ENCODE measurements at regions not wholly inside any gene's neighbourhood (a gene's known extent, or its start where the extent isn't known, plus 50 kb on each side); places are given as distances from the start of the nearest gene placed in this dataset.

GRCh38 chr12:126506426-126507182 is 1441.4 kb downstream of the AACS start:
- DNase-seq (ENCODE audit: low read depth, low spot score) = no peak

DNA sequence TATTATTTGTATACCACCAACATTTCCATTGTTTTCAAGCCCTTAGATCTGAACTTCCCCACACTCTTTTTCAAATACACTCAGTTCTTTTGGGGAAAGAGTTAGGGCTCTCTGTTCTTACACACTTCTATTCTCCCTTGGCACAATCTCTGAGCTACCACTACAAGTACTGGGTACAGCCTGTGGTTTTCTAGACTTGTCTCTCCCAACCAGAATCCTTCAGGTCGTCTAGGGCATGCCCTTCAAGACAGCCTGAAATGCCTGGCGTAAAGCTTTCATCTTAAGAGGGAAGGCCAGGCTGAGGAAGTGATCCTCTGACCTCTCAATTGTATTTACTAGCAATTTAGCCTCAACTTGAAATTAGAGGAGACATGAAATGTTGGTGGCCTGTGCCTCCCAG is 1442.0 kb downstream of the AACS start:
- no peak for DNase-seq (ENCODE audit: low read depth, low spot score)

DNA sequence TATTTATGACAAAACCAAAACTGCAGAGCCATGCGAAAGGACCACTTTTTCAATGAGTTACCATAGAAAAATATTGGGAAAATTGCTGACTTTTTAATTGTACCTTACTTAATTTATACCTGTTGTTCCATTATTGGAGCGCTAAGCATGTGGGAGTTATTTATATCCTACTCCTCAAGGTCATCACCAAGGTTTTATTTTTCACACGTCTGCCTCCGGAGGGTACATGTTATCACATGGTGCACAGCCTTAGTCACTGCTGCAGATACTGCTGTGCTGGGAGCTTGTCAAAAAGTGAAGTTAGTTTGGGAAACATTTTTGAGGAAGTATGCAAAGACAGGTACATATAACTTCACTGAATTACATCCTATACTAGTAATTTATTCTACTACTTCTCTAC is 1444.3 kb downstream of the AACS start:
- no peak for DNase-seq (ENCODE audit: low read depth, low spot score)

- no peak for DNase-seq (ENCODE audit: low read depth, low spot score)
Observed at GRCh38 chr12:126510630-126511029, 1445.4 kb downstream of the AACS start.

DNA sequence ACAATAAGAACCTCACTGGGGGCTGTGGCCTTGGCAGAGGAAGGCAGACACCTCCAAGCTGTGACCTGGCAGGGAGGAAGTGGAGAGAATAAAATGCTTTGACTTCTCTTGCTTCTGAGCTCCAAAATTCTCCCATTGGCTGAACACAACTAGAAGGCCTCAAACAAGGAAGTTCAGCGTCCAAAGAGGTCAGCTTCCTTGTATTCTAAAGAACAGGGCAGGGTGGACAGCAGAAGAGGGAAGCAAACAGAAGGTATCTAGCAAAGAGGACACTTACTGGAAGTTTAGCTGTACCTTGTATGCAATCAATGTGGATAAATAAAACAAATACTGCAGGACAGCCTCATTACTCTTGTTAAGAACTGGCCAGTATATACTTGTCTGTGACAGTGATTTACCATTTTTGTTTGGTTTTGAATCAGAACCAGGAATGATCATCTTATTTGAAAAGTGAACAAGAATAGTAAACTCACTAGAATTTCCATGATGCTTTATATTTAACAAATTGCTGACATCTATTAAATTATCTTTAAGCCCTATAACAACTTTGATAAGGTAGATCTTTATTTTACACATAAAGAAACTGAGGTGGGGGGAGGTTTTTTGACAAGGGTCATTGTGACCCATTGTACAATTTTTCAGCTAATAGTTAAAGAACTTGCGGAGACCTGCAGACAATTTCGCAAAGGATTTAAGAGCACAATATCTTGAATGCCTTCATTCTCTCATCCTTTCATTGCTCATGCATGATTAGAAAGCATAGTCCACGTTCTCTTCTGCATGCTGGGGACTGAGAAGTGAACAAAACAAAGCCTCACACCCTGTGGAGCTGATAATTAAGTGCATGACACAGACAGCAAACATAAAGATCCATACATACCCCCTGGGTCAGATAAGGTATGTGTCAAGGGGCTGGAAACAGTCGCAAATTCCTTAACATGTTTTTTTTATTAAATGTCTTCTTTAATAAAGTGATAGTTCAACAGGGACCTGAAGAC is 1448.0 kb downstream of the AACS start:
- DNase-seq (ENCODE audit: low read depth, low spot score) = no peak

DNA sequence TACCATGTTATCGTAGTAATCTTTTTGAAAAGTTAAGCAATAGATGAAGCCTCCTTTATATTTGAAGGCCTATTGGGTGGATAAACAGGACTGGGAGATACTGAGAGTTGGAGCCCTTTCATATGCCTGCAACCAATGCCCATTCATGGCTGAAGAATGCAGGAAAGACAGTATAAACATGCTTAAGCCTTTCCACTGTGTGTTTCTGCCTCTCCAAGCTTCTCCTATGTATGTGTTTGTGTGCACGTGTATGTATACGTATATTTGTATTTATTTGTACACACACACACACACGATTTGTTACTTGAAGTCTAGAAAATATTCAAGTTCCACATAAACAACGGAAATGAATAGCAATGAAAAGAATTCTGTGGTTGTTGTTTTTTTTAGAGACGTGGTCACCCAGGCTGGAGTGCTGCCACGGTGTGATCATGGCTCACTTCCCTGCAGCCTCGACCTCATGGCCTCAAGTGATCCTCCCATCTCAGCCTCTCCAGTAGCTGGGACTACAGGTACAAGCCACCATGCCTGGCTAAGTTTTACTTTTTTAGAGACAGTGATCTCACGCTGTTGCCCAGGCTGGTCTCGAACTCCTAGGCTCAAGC is 1453.5 kb downstream of the AACS start:
- DNase-seq (ENCODE audit: low read depth, low spot score) = no peak

GRCh38 chr12:126519833-126520232 is 1454.6 kb downstream of the AACS start:
- no peak for DNase-seq (ENCODE audit: low read depth, low spot score)

DNA sequence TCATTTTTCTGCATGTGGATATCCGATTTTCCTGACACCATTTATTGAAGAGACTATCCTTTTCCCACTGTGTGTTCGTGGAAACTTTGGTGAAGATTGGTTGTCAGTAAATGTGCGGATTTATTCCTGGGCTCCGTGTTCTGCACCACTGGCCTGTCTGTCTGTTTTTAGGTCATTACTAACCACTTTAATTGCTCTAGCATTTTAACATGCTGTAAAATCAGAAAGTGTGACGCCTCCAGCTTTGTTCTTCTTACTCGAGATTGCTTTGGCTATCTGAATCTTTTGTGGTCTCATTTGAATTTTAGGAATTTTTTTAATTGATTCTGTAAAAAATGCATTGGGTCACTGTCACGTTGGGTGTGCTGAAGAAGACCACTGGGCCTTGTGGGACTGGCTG is 1458.7 kb downstream of the AACS start:
- DNase-seq (ENCODE audit: low read depth, low spot score) = no peak

DNA sequence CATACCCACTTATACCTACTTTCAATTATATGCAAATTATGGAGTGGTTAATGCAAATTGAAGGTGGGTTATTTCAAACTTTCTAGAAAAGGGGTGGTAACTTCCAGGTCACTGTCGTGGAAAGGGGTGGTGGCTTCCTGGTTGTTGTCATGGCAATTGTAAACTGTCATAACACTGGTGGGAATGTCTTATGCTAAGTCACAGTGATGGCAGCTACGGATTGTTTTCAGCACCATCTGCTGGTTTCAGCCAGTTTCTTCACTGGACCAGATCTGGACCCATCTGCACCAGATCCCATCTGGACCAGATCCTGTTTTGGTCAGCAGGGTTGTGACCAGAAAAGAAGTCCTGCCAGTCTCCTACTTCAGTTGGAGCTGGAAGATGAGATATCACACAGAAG is 1469.3 kb downstream of the AACS start:
- DNase-seq (ENCODE audit: low read depth, low spot score) = no peak

DNA sequence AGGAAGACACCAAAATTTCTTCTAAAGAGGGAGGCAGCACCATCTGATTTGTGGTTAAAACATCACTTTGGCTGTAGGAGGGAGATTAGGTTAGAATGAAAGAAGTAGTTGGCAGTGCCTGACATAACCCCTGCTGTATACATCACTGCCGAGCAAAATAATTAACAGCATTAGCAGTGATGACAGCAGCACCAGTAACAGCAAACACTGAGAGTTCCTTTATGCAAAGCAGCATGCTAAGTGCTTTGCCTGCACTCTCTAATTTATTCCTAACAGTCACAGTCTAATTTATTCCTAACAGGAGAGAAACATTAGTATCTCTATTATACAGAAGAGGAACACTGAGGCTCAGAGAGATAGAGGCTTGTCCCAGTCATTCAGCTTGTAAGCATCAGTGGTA is 1469.7 kb downstream of the AACS start:
- DNase-seq (ENCODE audit: low read depth, low spot score) = no peak

- no peak for DNase-seq (ENCODE audit: low read depth, low spot score)
Observed at GRCh38 chr12:126535971-126536370, 1470.7 kb downstream of the AACS start.

DNA sequence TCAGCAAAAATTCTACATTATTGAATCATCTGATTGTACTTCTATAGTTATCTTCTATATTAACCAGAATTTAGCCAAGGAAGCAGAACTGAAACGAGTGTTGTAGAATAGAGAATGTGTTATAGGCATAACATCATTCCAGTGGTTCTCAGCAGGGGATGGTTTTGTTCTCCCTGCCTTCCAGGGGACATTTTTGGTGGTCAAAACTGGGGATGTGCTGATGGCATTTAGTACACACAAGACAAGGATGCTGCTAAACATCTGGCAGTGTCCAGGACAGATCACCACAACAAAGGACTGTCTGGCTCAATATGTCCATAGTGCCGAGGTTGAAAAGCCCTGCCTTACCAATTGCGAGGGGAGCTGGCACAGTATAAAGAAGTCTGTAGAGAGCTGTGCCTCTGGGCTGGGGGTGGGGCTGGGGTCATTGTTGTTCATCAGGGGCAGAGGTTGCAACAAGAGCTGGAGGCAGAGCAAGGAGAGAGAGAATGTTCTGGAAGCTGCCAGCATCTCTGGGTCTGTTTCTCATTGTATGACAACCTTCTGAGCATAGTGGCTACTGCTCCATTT is 1472.8 kb downstream of the AACS start:
- DNase-seq (ENCODE audit: low read depth, low spot score) = no peak

DNA sequence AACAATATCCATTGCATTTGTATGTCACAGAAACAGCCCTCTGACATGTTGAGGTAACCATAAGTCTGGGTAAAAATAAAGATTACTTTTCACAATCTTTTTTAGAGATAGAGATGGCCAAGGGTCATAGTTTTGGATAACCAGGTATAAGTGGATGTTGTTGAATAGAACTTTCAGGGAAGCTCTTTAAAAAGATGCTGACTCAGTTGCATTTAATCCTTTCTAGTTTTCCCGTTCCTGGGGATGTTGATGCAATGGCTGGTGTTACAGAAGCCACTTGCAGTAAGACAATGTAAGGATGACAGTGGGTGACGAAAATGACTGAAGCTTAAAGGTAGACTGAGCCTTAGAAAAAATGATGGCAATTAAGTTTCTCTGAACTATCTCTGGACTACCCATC is 1473.7 kb downstream of the AACS start:
- no peak for DNase-seq (ENCODE audit: low read depth, low spot score)

GRCh38 chr12:126545411-126545810 is 1480.2 kb downstream of the AACS start:
- DNase-seq (ENCODE audit: low read depth, low spot score) = no peak

DNA sequence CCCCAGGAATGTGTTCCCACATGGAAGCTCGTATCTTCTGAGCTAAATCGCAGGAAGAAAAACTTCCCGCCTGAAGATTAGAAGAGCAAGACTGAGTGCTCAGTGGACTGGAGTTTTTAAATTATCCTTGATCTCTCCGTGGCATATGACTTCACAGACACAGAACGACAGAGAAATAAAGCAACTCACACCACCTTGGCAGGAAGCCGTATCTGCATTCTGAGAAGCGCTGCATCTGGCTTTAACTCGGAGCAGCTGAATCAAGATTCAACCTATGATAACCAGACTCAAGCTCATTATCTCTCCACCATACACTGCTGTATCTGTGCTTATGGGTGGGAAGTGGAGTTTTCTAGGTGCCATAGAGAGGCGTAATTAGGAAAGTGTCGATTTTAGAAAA is 1482.7 kb downstream of the AACS start:
- DNase-seq (ENCODE audit: low read depth, low spot score) = no peak

DNA sequence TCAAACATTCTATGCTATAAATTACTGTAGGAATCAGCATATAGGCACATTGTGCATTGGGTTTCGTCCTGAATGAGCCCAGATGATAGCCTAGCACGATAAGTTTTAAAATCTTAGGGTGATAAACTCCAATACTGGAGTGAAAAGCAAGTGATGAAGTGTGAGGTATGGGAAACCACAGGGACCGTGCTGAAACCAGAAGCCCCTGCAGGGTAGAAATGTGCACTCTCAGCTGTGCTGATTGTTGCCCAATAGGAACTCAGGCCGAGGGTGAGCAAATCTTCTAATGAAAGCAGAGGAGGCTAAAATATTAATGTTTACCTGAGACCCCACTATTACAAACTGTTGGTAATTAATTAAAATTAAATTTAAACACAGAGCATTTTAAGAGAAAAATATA is 1486.6 kb downstream of the AACS start:
- no peak for DNase-seq (ENCODE audit: low read depth, low spot score)

GRCh38 chr12:126554625-126555024 is 1489.4 kb downstream of the AACS start:
- DNase-seq (ENCODE audit: low read depth, low spot score) = no peak

- no peak for DNase-seq (ENCODE audit: low read depth, low spot score)
Observed at GRCh38 chr12:126557659-126558058, 1492.4 kb downstream of the AACS start.

- DNase-seq (ENCODE audit: low read depth, low spot score) = no peak
Observed at GRCh38 chr12:126558219-126558618, 1493.0 kb downstream of the AACS start.

DNA sequence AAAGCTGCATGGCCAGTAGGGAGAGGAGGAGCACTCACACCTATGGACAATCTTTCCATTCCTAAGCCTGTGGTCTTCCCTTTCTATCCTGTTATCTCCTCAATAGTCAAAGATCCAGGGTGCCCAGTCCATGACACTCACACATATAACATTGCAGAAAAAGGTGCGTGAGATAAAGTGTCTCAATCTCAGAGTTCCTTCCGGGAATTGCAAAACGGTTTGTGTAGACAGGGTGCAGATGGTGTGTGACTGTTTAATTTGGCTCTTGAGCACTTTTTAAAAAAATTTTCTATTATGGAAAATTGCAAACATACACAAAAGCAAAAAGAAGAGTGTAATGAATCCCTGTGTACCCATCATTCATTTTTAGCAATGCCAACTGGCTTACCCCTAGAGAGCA is 1493.6 kb downstream of the AACS start:
- DNase-seq (ENCODE audit: low read depth, low spot score) = no peak

GRCh38 chr12:126567016-126567415 is 1501.8 kb downstream of the AACS start:
- DNase-seq (ENCODE audit: low read depth, low spot score) = no peak

DNA sequence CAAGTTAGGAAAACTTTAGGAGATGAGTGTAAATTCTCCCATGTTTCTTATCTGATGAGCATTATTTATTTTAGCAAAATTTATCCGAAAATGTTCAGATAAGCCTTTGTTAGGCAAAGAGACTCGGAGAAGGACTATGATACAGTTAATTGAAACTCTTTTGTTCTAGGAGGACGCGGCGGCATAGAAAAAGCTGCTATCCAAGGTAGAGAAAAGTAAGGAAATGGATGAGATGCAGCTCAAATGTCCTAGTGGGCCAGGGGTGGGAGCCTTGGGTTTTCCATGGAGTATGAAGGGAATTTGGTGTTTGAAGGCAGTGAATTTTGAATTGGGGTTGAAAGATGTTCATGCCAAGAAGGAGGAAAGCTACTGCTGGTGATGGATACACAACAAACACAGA is 1504.5 kb downstream of the AACS start:
- DNase-seq (ENCODE audit: low read depth, low spot score) = no peak
